PC-9 (cell line): ENCODE measurements at regions not wholly inside any gene's neighbourhood (a gene's known extent, or its start where the extent isn't known, plus 50 kb on each side); places are given as distances from the start of the nearest gene placed in this dataset.

Source experiments
- BruUV-seq: library from RNA; stranded (reverse); fragments of 400-500 nt; replicated peaks from 2 replicates; lab custom pipeline; 2021; lab: Mats Ljungman, UMichigan
- CTCF ChIA-PET: fragments of 300-600 bp; sonication (Branson Sonifier 250); formaldehyde crosslinking; loops from one replicate; lab custom pipeline; 2022; ENCODE audit warnings: antibody characterized with exemption; lab: Charles Lee
- POLR2A ChIA-PET: fragments of 300-600 bp; sonication (Branson Sonifier 250); formaldehyde crosslinking; loops from one replicate; lab custom pipeline; 2022; ENCODE audit warnings: antibody characterized with exemption; ENCODE audit not compliant: unreplicated experiment; lab: Charles Lee
- DNase-seq, 2 experiments: peaks; one replicate each; pipeline versions ENCODE4 v3.0.0 to v3.0.0-alpha.2; 2015 to 2022; ENCODE audit warnings: mixed read lengths in 1 of 2
- H2AFZ ChIP-seq: fragments of 200-600 bp; sonication (generic); 2 replicates; pipeline ENCODE4 v1.8.1; 2017; ENCODE audit warnings: antibody characterized with exemption
- H3F3A ChIP-seq: fragments of 200-600 bp; sonication (generic); 2 replicates; pipeline ENCODE4 v1.8.1; 2017; ENCODE audit warnings: antibody characterized with exemption, mild to moderate bottlenecking, low read depth; ENCODE audit not compliant: insufficient read depth
- H3K27ac ChIP-seq: fragments of 200-600 bp; sonication (generic); 2 replicates; pipeline ENCODE4 v1.6.1; 2016; ENCODE audit warnings: mixed run types
- H3K27me3 ChIP-seq: fragments of 200-600 bp; sonication (generic); 2 replicates; pipeline ENCODE4 v1.6.1; 2016; ENCODE audit warnings: low read depth, mixed run types; ENCODE audit not compliant: insufficient read depth
- H3K36me3 ChIP-seq: fragments of 200-600 bp; sonication (generic); 2 replicates; pipeline ENCODE4 v1.6.1; 2016; ENCODE audit warnings: low read depth, mixed run types
- H3K4me1 ChIP-seq: fragments of 200-600 bp; sonication (generic); replicated peaks from 2 replicates; pipeline ENCODE4 v1.6.1; 2016; ENCODE audit warnings: mixed run types; ENCODE audit not compliant: insufficient read depth
- H3K4me2 ChIP-seq: fragments of 200-600 bp; sonication (generic); 2 replicates; pipeline ENCODE4 v1.6.1; 2017; ENCODE audit warnings: mixed run types
- H3K4me3 ChIP-seq: fragments of 200-600 bp; sonication (generic); 2 replicates; pipeline ENCODE4 v1.6.1; 2016; ENCODE audit warnings: mixed run types
- H3K79me2 ChIP-seq: fragments of 200-600 bp; sonication (generic); 2 replicates; pipeline ENCODE4 v1.6.1; 2017; ENCODE audit warnings: low read depth, mixed run types
- H3K9me2 ChIP-seq: fragments of 200-600 bp; sonication (generic); 2 replicates; pipeline ENCODE4 v1.8.1; 2017; ENCODE audit warnings: mild to moderate bottlenecking; ENCODE audit not compliant: insufficient read depth
- H3K9me3 ChIP-seq: fragments of 200-600 bp; sonication (generic); 2 replicates; pipeline ENCODE4 v1.8.1; 2016; ENCODE audit warnings: low read depth; ENCODE audit not compliant: insufficient read depth
- H4K20me1 ChIP-seq: fragments of 200-600 bp; sonication (generic); 2 replicates; pipeline ENCODE4 v1.8.1; 2017; ENCODE audit not compliant: insufficient read depth
- CTCF ChIP-seq: fragments of 200-600 bp; sonication (generic); conservative IDR thresholded peaks from 2 replicates; pipeline ENCODE4 v1.6.1; 2017; ENCODE audit warnings: mixed run types, antibody characterized with exemption, mild to moderate bottlenecking, moderate library complexity
- EZH2 ChIP-seq: fragments of 200-600 bp; sonication (generic); IDR thresholded peaks from 2 replicates; pipeline ENCODE4 v1.8.0; 2017; ENCODE audit warnings: antibody characterized with exemption, low read depth
- intact Hi-C: fragments of 100-400 bp; cut with micrococcal nuclease; formaldehyde crosslinking; loops from one replicate; pipeline ENCODE4 v1.10.0; 2022; ENCODE audit not compliant: unreplicated experiment

- DNase-seq, result no peak
- ChIA-PET CTCF (interaction anchor here (1.0 kb wide), 1 partner anchor 200 kb away, joined by 21 read pairs; no protein-coding TSS in a partner anchor), POLR2A (no interaction called here)
- BruUV-seq, result no TSS peak
- Histone ChIP-seq H3K4me2 (no peak overlapping the region), H3K36me3 (no peaks in the 10 kb centered on the region), H3K79me2 (no peaks in the 10 kb centered on the region), H3K27me3 (peaks cover 80% of the 10 kb centered on the region), H3K9me2 (no peaks in the 10 kb centered on the region), H3K9me3 (no peaks in the 10 kb centered on the region), H4K20me1 (no peaks in the 10 kb centered on the region), H3K27ac (no peak overlapping the region), H2AFZ (no peak overlapping the region), H3K4me1 (no peaks in the 10 kb centered on the region), H3K4me3 (no peak overlapping the region), H3F3A (no peaks in the 10 kb centered on the region)
- intact Hi-C loops, result no loop called here
- TF ChIP-seq CTCF, result no peak
- no peak for TF ChIP-seq EZH2
These were observed 198.1 kb downstream of the GADD45G start for GRCh38 chr9:89802781-89803355.

DNA sequence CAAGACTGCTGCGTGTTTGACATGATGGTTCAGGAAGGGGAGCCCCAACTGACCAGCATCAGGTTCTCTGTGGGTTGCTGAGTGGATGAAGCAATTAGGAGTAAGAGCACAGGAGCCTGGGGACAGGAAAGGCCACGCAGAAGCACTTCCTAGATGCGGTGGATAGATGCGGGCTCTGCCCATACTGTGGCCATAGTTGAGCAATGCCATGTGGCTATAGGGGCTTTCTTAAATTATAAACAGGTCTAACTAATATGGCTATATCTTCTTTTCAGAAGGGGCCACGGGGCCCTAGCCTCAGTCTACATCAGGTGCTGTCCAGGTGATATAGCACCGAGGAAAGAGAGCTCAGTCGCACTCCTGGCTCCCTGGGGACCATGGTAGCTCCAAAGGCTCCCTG lies 198.6 kb downstream of the GADD45G start:
- Histone ChIP-seq H3K79me2 (no peaks in the 10 kb centered on the region), H2AFZ (no peak overlapping the region), H3K36me3 (no peaks in the 10 kb centered on the region), H4K20me1 (no peaks in the 10 kb centered on the region), H3K9me3 (no peaks in the 10 kb centered on the region), H3F3A (no peaks in the 10 kb centered on the region), H3K27ac (no peak overlapping the region), H3K27me3 (peaks cover 85% of the 10 kb centered on the region), H3K9me2 (no peaks in the 10 kb centered on the region), H3K4me2 (no peak overlapping the region), H3K4me1 (no peaks in the 10 kb centered on the region), H3K4me3 (no peak overlapping the region)
- CTCF ChIA-PET, result no interaction called here
- intact Hi-C loops, result no loop called here
- no TSS peak for BruUV-seq
- TF ChIP-seq CTCF (no peak), EZH2 (no peak)
- POLR2A ChIA-PET, result no interaction called here
- no peak for DNase-seq

GRCh38 chr9:89804766-89805531 lies 200.1 kb downstream of the GADD45G start:
- TF ChIP-seq EZH2, result no peak
- TF ChIP-seq CTCF, result no peak
- Histone ChIP-seq H2AFZ (no peak overlapping the region), H3K4me2 (no peak overlapping the region), H3K4me3 (no peak overlapping the region), H3K27me3 (peaks cover 86% of the 10 kb centered on the region), H4K20me1 (no peaks in the 10 kb centered on the region), H3K36me3 (no peaks in the 10 kb centered on the region), H3K79me2 (no peaks in the 10 kb centered on the region), H3K4me1 (no peaks in the 10 kb centered on the region), H3K27ac (no peak overlapping the region), H3K9me3 (no peaks in the 10 kb centered on the region), H3F3A (no peaks in the 10 kb centered on the region), H3K9me2 (no peaks in the 10 kb centered on the region)
- ChIA-PET CTCF (interaction anchor here (0.6 kb wide), 1 partner anchor 55 kb away, joined by 28 read pairs; no protein-coding TSS in a partner anchor), POLR2A (no interaction called here)
- intact Hi-C loops, result no loop called here
- no TSS peak for BruUV-seq
- no peak for DNase-seq
